Mesothelial cell of epicardium (in vitro differentiated cells): ENCODE measurements at regions not wholly inside any gene's neighbourhood (a gene's known extent, or its start where the extent isn't known, plus 50 kb on each side); places are given as distances from the start of the nearest gene placed in this dataset.
"Not testable (repeated sequence)": the region's sequence is repeated elsewhere in the genome, so short reads cannot be mapped to it uniquely, and the experiment has no call there.

Experiments
- DNase-seq, 2 experiments: peaks; one replicate each; pipeline ENCODE4 v3.0.0; 2021; ENCODE audit warnings: low spot score in 2 of 2; ENCODE audit not compliant: unreplicated experiment in 2 of 2
- H3K27ac Mint-ChIP-seq: 2 replicates; pipeline ENCODE4 v1.8.0; 2021; ENCODE audit warnings: mixed read lengths
- H3K27me3 Mint-ChIP-seq: 2 replicates; pipeline ENCODE4 v1.8.0; 2021; ENCODE audit warnings: low read depth, mixed read lengths
- H3K36me3 Mint-ChIP-seq: 2 replicates; pipeline ENCODE4 v1.8.0; 2021; ENCODE audit warnings: mixed read lengths
- H3K4me1 Mint-ChIP-seq: 2 replicates; pipeline ENCODE4 v1.8.0; 2021; ENCODE audit warnings: mixed read lengths
- H3K4me3 Mint-ChIP-seq: 2 replicates; pipeline ENCODE4 v1.8.0; 2021; ENCODE audit warnings: mild to moderate bottlenecking, moderate library complexity, mixed read lengths
- H3K9me3 Mint-ChIP-seq: 2 replicates; pipeline ENCODE4 v1.8.0; 2021; ENCODE audit warnings: mixed read lengths
- TF ChIP-seq, protein P1 (sequence below): fragments of 200-600 bp; sonication (generic); IDR thresholded peaks from one replicate; pipeline ENCODE4 v1.5.0; 2021; ENCODE audit warnings: antibody characterized with exemption; ENCODE audit not compliant: unreplicated experiment

DNA sequence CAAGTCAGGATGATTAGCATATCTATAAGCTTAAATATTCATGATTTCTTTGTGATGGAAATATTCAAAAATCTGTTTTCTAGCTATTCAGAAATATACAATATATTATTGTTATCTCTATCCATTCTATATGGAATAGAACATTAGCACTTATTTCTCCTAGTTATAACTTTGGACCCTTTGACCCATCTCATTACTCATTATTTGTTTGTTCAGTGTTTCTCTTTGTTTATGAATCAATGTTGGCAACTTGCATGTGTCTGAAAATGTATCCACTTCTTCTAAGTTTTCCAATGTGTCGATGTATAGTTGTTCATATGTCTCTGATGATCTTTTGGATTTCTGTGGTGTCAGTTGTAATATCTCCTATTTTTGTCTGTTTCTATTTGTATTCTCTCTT lies 1059.3 kb downstream of the CDH9 start:
- DNase-seq: no peak

DNA sequence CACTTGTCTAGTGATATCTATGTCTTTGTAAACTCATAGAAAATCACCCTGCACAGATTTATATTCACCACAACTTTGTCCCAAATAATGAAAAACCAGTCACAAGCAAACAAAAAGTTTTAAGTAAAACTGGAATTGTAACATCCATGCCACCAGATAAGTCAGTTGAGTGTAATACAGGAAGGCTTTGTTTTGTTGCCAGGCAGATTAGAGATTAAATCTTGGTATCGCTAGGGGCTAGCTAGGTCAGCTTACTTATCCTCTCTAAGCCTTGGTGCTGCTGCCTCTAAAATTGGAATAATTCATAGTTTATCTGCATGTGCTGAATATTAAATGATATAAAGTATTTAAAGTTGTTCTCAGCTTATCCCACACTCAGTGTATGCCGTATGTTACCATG lies 1062.5 kb downstream of the CDH9 start:
- Mint-ChIP-seq H3K4me3 (no peak overlapping the region), H3K27me3 (no peaks in the 10 kb centered on the region), H3K9me3 (peaks cover 18% of the 10 kb centered on the region), H3K27ac (no peak overlapping the region), H3K4me1 (no peaks in the 10 kb centered on the region), H3K36me3 (no peaks in the 10 kb centered on the region)
- TF ChIP-seq, protein P1, sequence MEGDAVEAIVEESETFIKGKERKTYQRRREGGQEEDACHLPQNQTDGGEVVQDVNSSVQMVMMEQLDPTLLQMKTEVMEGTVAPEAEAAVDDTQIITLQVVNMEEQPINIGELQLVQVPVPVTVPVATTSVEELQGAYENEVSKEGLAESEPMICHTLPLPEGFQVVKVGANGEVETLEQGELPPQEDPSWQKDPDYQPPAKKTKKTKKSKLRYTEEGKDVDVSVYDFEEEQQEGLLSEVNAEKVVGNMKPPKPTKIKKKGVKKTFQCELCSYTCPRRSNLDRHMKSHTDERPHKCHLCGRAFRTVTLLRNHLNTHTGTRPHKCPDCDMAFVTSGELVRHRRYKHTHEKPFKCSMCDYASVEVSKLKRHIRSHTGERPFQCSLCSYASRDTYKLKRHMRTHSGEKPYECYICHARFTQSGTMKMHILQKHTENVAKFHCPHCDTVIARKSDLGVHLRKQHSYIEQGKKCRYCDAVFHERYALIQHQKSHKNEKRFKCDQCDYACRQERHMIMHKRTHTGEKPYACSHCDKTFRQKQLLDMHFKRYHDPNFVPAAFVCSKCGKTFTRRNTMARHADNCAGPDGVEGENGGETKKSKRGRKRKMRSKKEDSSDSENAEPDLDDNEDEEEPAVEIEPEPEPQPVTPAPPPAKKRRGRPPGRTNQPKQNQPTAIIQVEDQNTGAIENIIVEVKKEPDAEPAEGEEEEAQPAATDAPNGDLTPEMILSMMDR: no peak
- no peak for DNase-seq

More for the DNA sequence above, 1059.3 kb downstream of the CDH9 start:
- H3K4me3 Mint-ChIP-seq: no peak overlapping the region
- H3K36me3 Mint-ChIP-seq: no peaks in the 10 kb centered on the region
- H3K27ac Mint-ChIP-seq: no peak overlapping the region
- H3K27me3 Mint-ChIP-seq: no peaks in the 10 kb centered on the region
- peaks cover 21% of the 10 kb centered on the region for H3K9me3 Mint-ChIP-seq
- TF ChIP-seq, protein P1: no peak
- H3K4me1 Mint-ChIP-seq: no peaks in the 10 kb centered on the region

DNA sequence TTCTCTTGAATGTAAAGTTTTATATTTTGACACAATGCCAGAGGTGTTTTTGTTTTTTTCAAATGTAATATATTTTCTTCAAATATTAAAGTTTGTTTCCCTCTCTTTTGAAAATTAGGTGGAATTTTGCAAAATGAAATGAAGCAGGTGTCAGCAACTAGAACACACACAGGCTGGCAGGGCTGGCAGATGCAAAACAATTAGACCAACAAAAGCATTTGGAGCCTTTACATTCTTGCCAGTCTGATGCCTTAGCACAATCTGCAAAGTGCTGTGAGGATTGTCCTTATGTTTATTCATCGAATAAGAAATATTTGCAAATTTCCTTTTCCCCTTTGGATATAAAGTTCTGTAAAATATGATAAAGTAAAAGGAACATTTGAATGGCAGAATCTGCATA lies 1063.9 kb downstream of the CDH9 start:
- TF ChIP-seq, protein P1: no peak
- Mint-ChIP-seq H3K9me3 (peaks cover 8% of the 10 kb centered on the region), H3K4me3 (no peak overlapping the region), H3K36me3 (no peaks in the 10 kb centered on the region), H3K27me3 (no peaks in the 10 kb centered on the region), H3K27ac (no peak overlapping the region), H3K4me1 (no peaks in the 10 kb centered on the region)
- no peak for DNase-seq

- no peaks in the 10 kb centered on the region for H3K36me3 Mint-ChIP-seq
- H3K9me3 Mint-ChIP-seq: peaks cover 8% of the 10 kb centered on the region
- H3K4me3 Mint-ChIP-seq: no peak overlapping the region
- no peaks in the 10 kb centered on the region for H3K4me1 Mint-ChIP-seq
- H3K27me3 Mint-ChIP-seq: no peaks in the 10 kb centered on the region
- no peak for DNase-seq
- TF ChIP-seq, protein P1: no peak
- H3K27ac Mint-ChIP-seq: no peak overlapping the region
Observed at GRCh38 chr5:25970906-25971489, 1067.4 kb downstream of the CDH9 start.

DNA sequence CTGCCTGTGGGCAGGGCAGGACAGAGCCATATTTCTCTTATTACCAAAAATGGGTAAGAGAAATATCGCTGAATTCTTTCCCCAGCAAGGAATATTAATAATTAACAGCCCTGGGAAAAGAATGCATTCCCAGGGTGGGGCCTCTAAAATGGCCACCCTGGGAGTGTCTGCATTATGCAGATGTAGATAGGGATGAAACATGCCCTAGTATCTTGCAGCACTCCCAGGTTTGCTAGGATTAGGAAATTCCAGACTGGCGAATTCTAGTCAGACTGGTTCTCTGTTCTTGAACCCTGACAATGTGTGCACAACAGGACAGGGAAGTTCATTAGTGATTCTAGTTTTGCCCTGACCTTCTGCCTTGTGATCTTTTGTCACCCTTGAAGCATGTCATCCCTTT lies 1069.3 kb downstream of the CDH9 start:
- not testable (repeated sequence) for H3K27ac Mint-ChIP-seq, H3K4me1 Mint-ChIP-seq, H3K27me3 Mint-ChIP-seq, H3K4me3 Mint-ChIP-seq, DNase-seq, H3K36me3 Mint-ChIP-seq
- peaks cover 11% of the 10 kb centered on the region for H3K9me3 Mint-ChIP-seq

GRCh38 chr5:25964009-25964372 lies 1074.4 kb downstream of the CDH9 start:
- no peak for DNase-seq
- no peaks in the 10 kb centered on the region for H3K27me3 Mint-ChIP-seq

More at GRCh38 chr5:25964009-25964372, 1074.4 kb downstream of the CDH9 start:
- H3K9me3 Mint-ChIP-seq: peaks cover 12% of the 10 kb centered on the region
- no peak overlapping the region for H3K4me3 Mint-ChIP-seq
- H3K4me1 Mint-ChIP-seq: no peaks in the 10 kb centered on the region
- no peaks in the 10 kb centered on the region for H3K36me3 Mint-ChIP-seq
- H3K27ac Mint-ChIP-seq: no peak overlapping the region
- TF ChIP-seq, protein P1: no peak
